ENCODE measurements at regions not wholly inside any gene's neighbourhood (a gene's known extent, or its start where the extent isn't known, plus 50 kb on each side); places are given as distances from the start of the nearest gene placed in this dataset.

GRCh38 chr9:99415606-99416005 is 193.5 kb downstream of the SEC61B start:
- TF ChIP-seq CTCF (IDR thresholded peaks at IDR 0.05): no peak
- no peak for TF ChIP-seq EP300 (IDR thresholded peaks at IDR 0.05)
- no peak for TF ChIP-seq POLR2A (IDR thresholded peaks at IDR 0.05; ENCODE audit: low read length)
- TF ChIP-seq RFX5 (IDR thresholded peaks at IDR 0.05): no peak
- no peak for TF ChIP-seq RNF2 (IDR thresholded peaks at IDR 0.05; ENCODE audit: borderline replicate concordance, low read depth)
- TF ChIP-seq MAX (IDR thresholded peaks at IDR 0.05): no peak
- TF ChIP-seq RAD21 (conservative IDR thresholded peaks at IDR 0.05 in 1 of 2, IDR thresholded peaks at IDR 0.05 in 1 of 2): no peak
- no peak for TF ChIP-seq REST (IDR thresholded peaks at IDR 0.05)
